B cell (primary cell): ENCODE measurements at regions not wholly inside any gene's neighbourhood (a gene's known extent, or its start where the extent isn't known, plus 50 kb on each side); places are given as distances from the start of the nearest gene placed in this dataset.

Experiments used
- CTCF ChIP-seq: fragments of 200-600 bp; IDR thresholded peaks from one replicate; pipeline ENCODE4 v1.8.0; 2022; ENCODE audit warnings: antibody characterized with exemption, mild to moderate bottlenecking
- EZH2 ChIP-seq: IDR thresholded peaks from 2 replicates; pipeline ENCODE4 v1.6.1; 2012; ENCODE audit warnings: borderline replicate concordance, low read depth, mild to moderate bottlenecking, moderate library complexity, low read length; ENCODE audit not compliant: insufficient read depth, poor library complexity, severe bottlenecking

GRCh38 chr12:46480316-46480715 is 107.7 kb upstream of the SLC38A2 start:
- no peak for TF ChIP-seq CTCF
- no peak for TF ChIP-seq EZH2
